Mammary epithelial cell (primary cell): ENCODE measurements at regions not wholly inside any gene's neighbourhood (a gene's known extent, or its start where the extent isn't known, plus 50 kb on each side); places are given as distances from the start of the nearest gene placed in this dataset.

Experiments used
- EZH2 ChIP-seq: IDR thresholded peaks from 2 replicates; pipeline ENCODE4 v1.6.1; 2012; ENCODE audit warnings: low read length, inconsistent platforms, borderline replicate concordance
- TF ChIP-seq, protein P1 (sequence below), 2 donors: IDR thresholded peaks in 1 of 2; conservative IDR thresholded peaks in 1 of 2; 2 replicates each; pipeline ENCODE4 v1.5.1; 2011 to 2012; ENCODE audit warnings: inconsistent platforms in 2 of 2, low read length in 2 of 2, mild to moderate bottlenecking in 2 of 2, control low read depth in 1 of 2, low read depth in 1 of 2; ENCODE audit not compliant: insufficient read depth in 1 of 2; ENCODE audit errors: extremely low read depth in 1 of 2

DNA sequence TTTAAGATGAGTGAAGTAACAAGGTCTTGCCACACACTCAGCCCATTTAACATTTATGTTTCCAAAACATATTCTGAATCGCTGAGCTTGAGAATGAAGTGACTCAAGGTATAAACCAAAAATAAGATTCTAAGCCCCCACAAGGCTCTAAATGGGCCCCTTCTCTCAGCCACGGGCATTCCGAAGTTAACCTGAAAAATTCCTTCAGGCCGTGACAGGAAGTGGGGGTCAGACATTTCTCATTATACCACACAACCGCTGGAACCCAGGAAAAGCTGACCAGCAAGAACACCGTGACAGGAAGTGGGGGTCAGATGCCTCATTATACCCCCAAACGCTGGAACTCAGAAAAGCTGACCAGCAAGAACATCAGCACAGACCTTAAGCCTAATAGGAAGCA lies 247.9 kb downstream of the ERMARD start:
- TF ChIP-seq, protein P1, sequence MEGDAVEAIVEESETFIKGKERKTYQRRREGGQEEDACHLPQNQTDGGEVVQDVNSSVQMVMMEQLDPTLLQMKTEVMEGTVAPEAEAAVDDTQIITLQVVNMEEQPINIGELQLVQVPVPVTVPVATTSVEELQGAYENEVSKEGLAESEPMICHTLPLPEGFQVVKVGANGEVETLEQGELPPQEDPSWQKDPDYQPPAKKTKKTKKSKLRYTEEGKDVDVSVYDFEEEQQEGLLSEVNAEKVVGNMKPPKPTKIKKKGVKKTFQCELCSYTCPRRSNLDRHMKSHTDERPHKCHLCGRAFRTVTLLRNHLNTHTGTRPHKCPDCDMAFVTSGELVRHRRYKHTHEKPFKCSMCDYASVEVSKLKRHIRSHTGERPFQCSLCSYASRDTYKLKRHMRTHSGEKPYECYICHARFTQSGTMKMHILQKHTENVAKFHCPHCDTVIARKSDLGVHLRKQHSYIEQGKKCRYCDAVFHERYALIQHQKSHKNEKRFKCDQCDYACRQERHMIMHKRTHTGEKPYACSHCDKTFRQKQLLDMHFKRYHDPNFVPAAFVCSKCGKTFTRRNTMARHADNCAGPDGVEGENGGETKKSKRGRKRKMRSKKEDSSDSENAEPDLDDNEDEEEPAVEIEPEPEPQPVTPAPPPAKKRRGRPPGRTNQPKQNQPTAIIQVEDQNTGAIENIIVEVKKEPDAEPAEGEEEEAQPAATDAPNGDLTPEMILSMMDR (conservative IDR thresholded peaks at IDR 0.05 in 1 of 2, IDR thresholded peaks at IDR 0.05 in 1 of 2; ENCODE audit: extremely low read depth in 1 of 2, insufficient read depth in 1 of 2, low read depth in 1 of 2, low read length in 2 of 2) = no peak
- TF ChIP-seq EZH2 = no peak
